H1 (cell line): ENCODE measurements at regions not wholly inside any gene's neighbourhood (a gene's known extent, or its start where the extent isn't known, plus 50 kb on each side); places are given as distances from the start of the nearest gene placed in this dataset.

Experiments
- KDM4A ChIP-seq: IDR thresholded peaks from one replicate; pipeline ENCODE4 v1.7.1; 2012; ENCODE audit warnings: low read depth, mild to moderate bottlenecking, moderate library complexity, low read length, inconsistent platforms; ENCODE audit not compliant: severe bottlenecking
- PHF8 ChIP-seq: fragments of 200-600 bp; sonication (generic); conservative IDR thresholded peaks from 2 replicates; pipeline ENCODE4 v1.7.1; 2012; ENCODE audit warnings: low read depth, mild to moderate bottlenecking, inconsistent platforms, low read length, moderate library complexity

DNA sequence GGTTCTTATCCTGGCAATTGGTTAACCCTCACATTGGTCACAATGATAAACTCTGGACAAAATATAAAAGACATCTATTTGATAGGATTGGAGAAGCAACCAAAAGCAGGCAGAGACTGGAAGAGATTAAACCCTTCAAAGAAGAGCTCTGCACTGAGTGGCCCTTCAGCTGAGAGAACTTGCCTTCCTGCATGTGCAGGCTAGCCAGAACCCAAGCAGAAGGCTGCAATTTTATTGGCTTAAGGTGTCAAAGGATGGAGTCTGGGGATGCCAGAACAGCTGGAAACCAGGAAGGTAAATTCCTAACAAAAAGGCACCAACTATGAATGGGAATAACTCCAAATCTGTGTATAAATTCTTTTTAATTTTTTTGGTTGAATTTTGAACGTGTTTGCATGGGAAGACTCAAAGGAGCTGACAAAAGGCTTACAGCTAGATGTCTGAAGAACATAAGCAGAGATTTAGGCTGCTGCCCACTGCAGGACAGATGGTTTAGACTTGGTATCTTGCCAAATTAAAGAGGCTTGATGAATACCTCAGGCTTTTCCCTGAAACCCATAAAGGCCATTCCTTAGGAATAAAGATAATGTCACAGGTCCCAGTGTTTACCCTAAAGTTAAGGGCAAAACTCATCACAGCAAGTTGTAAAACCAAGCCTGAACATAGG is 66.3 kb downstream of the NR2F1 start (continued):
- TF ChIP-seq KDM4A (no peak), PHF8 (no peak)
- TF ChIP-seq, all 59 proteins: peak for 0
